ENCODE measurements at regions not wholly inside any gene's neighbourhood (a gene's known extent, or its start where the extent isn't known, plus 50 kb on each side); places are given as distances from the start of the nearest gene placed in this dataset.

DNA sequence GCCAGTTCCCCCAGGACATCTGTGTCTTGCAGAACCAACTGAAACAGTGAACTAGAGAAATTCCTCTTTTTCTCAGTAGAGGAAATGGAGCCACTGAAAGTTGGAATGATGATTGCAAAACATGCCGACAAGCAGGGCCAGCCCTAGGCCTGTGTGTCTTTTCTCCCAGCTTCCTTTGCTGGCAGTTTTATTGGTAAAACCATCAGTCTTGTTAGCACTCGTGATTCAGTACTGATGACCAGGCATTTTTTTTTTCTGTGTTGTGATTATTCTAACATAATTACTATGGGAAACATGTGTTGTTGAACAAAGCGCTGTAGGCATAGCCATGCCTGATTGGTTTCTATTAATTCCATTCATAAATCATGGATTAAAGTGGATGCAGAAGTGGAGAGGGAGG is 620.7 kb downstream of the AACS start:
- H3K36me3 ChIP-seq (ENCODE audit: control insufficient read depth in 2 of 2, insufficient read depth in 2 of 2, low read length in 1 of 2), result no peaks in the 10 kb centered on the region
- no peak overlapping the region for H3K4me3 ChIP-seq (ENCODE audit: low read depth in 1 of 2, low read length in 2 of 2)
- WGBS, 2 donors, result 18 to 24% methylated on average over 3 of the region's 3 CpGs
- H3K9me3 ChIP-seq (ENCODE audit: control insufficient read depth in 2 of 2, insufficient read depth in 1 of 2, low read depth in 1 of 2, low read length in 1 of 2), result peaks cover 0 to 3% of the 10 kb centered on the region in 2 donors
- no peak overlapping the region for H3K27ac ChIP-seq (ENCODE audit: low read depth in 2 of 2, low read length in 1 of 2)
- H3K27me3 ChIP-seq (ENCODE audit: control insufficient read depth in 1 of 2, insufficient read depth in 2 of 2, low read length in 2 of 2), result no peaks in the 10 kb centered on the region
- H3K4me1 ChIP-seq (ENCODE audit: control insufficient read depth in 2 of 2, insufficient read depth in 2 of 2, low read length in 1 of 2), result peaks cover 0 to 9% of the 10 kb centered on the region in 2 donors

- peaks cover 0 to 9% of the 10 kb centered on the region in 2 donors for H3K4me1 ChIP-seq (ENCODE audit: control insufficient read depth in 2 of 2, insufficient read depth in 2 of 2, low read length in 1 of 2)
- no peaks in the 10 kb centered on the region for H3K36me3 ChIP-seq (ENCODE audit: control insufficient read depth in 2 of 2, insufficient read depth in 2 of 2, low read length in 1 of 2)
- no peaks in the 10 kb centered on the region for H3K27me3 ChIP-seq (ENCODE audit: control insufficient read depth in 1 of 2, insufficient read depth in 2 of 2, low read length in 2 of 2)
- WGBS, 2 donors, result 66 to 74% methylated on average over 3 of the region's 3 CpGs
- no peak overlapping the region for H3K27ac ChIP-seq (ENCODE audit: low read depth in 2 of 2, low read length in 1 of 2)
- no peak overlapping the region for H3K4me3 ChIP-seq (ENCODE audit: low read depth in 1 of 2, low read length in 2 of 2)
- H3K9me3 ChIP-seq (ENCODE audit: control insufficient read depth in 2 of 2, insufficient read depth in 1 of 2, low read depth in 1 of 2, low read length in 1 of 2), result peaks cover 0 to 3% of the 10 kb centered on the region in 2 donors
Measured at GRCh38 chr12:125687403-125687802, 622.2 kb downstream of the AACS start.

DNA sequence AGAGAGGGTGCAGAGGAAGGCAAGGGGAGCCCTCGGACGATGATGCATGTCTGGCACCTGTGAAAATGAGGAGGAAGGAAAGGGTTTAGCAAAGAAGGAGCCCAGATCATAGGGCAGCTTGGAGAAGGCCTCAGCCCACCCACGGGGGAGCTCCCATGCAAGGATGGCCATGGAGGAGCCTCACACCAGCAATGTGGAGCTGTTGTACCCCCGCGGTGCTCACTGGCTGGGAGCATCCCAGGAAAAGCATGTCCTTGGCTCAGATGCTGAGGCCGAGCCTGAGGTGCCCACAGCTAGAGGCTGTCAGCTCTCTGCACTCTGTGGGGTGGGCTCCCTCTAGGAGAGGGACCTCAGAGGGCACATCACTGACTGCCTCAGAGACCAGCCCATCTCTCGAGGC is 622.6 kb downstream of the AACS start:
- H3K9me3 ChIP-seq (ENCODE audit: control insufficient read depth in 2 of 2, insufficient read depth in 1 of 2, low read depth in 1 of 2, low read length in 1 of 2), result peaks cover 0 to 3% of the 10 kb centered on the region in 2 donors
- H3K4me1 ChIP-seq (ENCODE audit: control insufficient read depth in 2 of 2, insufficient read depth in 2 of 2, low read length in 1 of 2), result peaks cover 0 to 9% of the 10 kb centered on the region in 2 donors
- H3K4me3 ChIP-seq (ENCODE audit: low read depth in 1 of 2, low read length in 2 of 2), result no peak overlapping the region
- no peak overlapping the region for H3K27ac ChIP-seq (ENCODE audit: low read depth in 2 of 2, low read length in 1 of 2)
- no peaks in the 10 kb centered on the region for H3K36me3 ChIP-seq (ENCODE audit: control insufficient read depth in 2 of 2, insufficient read depth in 2 of 2, low read length in 1 of 2)
- WGBS, 2 donors, result 82 to 86% methylated on average over 7 of the region's 7 CpGs
- no peaks in the 10 kb centered on the region for H3K27me3 ChIP-seq (ENCODE audit: control insufficient read depth in 1 of 2, insufficient read depth in 2 of 2, low read length in 2 of 2)

DNA sequence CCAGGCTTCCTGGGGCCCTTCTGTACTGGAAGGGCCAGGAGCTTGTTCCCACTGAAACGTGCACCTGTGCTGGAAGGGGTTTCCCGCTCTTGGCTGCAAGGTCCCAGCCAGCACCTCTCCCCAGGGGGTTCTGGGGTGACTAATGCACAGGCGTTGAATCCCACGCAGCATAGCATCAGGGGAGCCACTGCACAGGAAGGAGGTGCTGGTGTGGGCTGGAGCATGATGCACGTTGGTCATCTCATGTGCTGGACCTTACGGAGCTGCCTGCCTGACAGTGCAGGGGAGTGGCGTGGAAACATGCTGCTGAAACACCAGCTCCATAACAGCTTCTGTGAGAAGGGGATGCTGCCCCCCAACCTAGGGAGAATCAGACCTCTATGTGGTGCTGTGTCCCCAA is 623.0 kb downstream of the AACS start:
- Histone ChIP-seq H3K36me3 (ENCODE audit: control insufficient read depth in 2 of 2, insufficient read depth in 2 of 2, low read length in 1 of 2) (no peaks in the 10 kb centered on the region), H3K9me3 (ENCODE audit: control insufficient read depth in 2 of 2, insufficient read depth in 1 of 2, low read depth in 1 of 2, low read length in 1 of 2) (peaks cover 0 to 3% of the 10 kb centered on the region in 2 donors), H3K4me1 (ENCODE audit: control insufficient read depth in 2 of 2, insufficient read depth in 2 of 2, low read length in 1 of 2) (peaks cover 0 to 9% of the 10 kb centered on the region in 2 donors), H3K4me3 (ENCODE audit: low read depth in 1 of 2, low read length in 2 of 2) (no peak overlapping the region), H3K27ac (ENCODE audit: low read depth in 2 of 2, low read length in 1 of 2) (no peak overlapping the region), H3K27me3 (ENCODE audit: control insufficient read depth in 1 of 2, insufficient read depth in 2 of 2, low read length in 2 of 2) (no peaks in the 10 kb centered on the region)
- WGBS, 2 donors, result 83 to 84% methylated on average over 7 of the region's 7 CpGs

- Histone ChIP-seq H3K27me3 (ENCODE audit: control insufficient read depth in 1 of 2, insufficient read depth in 2 of 2, low read length in 2 of 2) (no peaks in the 10 kb centered on the region), H3K9me3 (ENCODE audit: control insufficient read depth in 2 of 2, insufficient read depth in 1 of 2, low read depth in 1 of 2, low read length in 1 of 2) (peaks cover 0 to 3% of the 10 kb centered on the region in 2 donors), H3K4me3 (ENCODE audit: low read depth in 1 of 2, low read length in 2 of 2) (no peak overlapping the region), H3K27ac (ENCODE audit: low read depth in 2 of 2, low read length in 1 of 2) (no peak overlapping the region), H3K4me1 (ENCODE audit: control insufficient read depth in 2 of 2, insufficient read depth in 2 of 2, low read length in 1 of 2) (peaks cover 0 to 8% of the 10 kb centered on the region in 2 donors), H3K36me3 (ENCODE audit: control insufficient read depth in 2 of 2, insufficient read depth in 2 of 2, low read length in 1 of 2) (no peaks in the 10 kb centered on the region)
- 89 to 96% methylated on average over 5 of the region's 5 CpGs for WGBS, 2 donors
Measured at GRCh38 chr12:125688881-125689280, 623.6 kb downstream of the AACS start.

DNA sequence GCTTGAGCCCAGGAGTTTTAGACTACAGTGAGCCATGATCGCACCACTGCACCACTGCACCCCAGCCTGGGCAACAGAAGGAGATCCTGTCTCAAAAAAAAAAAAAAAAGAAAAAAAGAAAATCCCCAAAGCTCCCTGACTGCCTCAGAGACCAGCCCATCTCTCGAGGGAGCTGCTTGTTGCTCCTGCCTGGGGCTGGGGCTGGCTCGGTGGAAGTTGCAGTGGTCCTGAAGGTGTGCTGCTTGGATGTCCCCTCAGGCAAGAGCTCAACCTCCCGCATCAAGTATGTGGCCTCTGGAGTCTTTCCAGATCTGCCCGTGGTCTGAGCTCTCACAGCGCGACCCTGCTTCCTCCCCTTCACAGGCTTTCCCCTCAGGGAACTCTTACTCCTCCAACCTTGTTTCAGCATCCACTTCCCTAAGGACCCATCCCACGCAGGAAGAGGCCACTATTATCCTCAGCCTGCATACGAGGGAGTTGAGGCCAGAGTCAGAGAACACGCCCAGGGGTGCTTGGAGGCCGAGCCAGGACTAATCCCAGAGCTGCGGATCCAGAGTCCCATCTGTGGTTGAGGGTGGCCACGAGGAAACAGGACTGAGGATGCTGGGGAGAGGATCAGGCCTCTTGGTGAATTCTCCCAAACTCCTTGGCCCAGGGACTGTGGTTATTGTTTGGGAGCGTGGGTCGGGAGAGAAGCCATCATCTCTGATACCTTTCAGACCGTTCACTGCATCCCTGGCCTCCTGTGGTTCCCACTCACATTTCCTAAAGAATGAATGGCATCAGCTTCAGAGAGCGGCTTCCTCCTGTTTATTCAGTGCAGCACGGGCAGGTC is 624.6 kb downstream of the AACS start:
- 65 to 66% methylated on average over 18 of the region's 18 CpGs for WGBS, 2 donors
- no peak overlapping the region for H3K27ac ChIP-seq (ENCODE audit: low read depth in 2 of 2, low read length in 1 of 2)

DNA sequence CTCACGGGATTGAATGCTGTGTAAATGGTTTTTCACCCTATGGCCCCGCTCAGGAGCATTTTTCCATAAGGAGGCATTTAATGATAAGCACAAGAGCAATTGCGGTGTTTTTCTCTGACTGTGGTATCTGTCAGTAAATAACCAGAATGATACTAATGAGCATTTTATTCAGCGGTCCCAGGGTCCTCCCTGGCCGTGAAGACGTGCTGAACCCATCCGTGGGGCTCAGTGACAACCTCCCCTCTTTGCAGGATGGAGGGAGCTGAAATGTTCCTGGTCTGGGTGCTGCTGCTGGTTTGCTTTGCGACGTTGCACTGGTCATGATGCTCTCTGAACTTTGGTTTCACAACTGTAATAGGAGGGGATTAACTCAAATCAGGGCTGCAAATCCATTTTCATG is 625.6 kb downstream of the AACS start:
- no peaks in the 10 kb centered on the region for H3K36me3 ChIP-seq (ENCODE audit: control insufficient read depth in 2 of 2, insufficient read depth in 2 of 2, low read length in 1 of 2)
- H3K4me1 ChIP-seq (ENCODE audit: control insufficient read depth in 2 of 2, insufficient read depth in 2 of 2, low read length in 1 of 2), result peaks cover 0 to 3% of the 10 kb centered on the region in 2 donors
- WGBS, 2 donors, result 77 to 85% methylated on average over 9 of the region's 9 CpGs
- H3K4me3 ChIP-seq (ENCODE audit: low read depth in 1 of 2, low read length in 2 of 2), result no peak overlapping the region
- no peak overlapping the region for H3K27ac ChIP-seq (ENCODE audit: low read depth in 2 of 2, low read length in 1 of 2)
- H3K27me3 ChIP-seq (ENCODE audit: control insufficient read depth in 1 of 2, insufficient read depth in 2 of 2, low read length in 2 of 2), result no peaks in the 10 kb centered on the region
- peaks cover 0 to 3% of the 10 kb centered on the region in 2 donors for H3K9me3 ChIP-seq (ENCODE audit: control insufficient read depth in 2 of 2, insufficient read depth in 1 of 2, low read depth in 1 of 2, low read length in 1 of 2)

More for the DNA sequence above, 624.6 kb downstream of the AACS start:
- H3K36me3 ChIP-seq (ENCODE audit: control insufficient read depth in 2 of 2, insufficient read depth in 2 of 2, low read length in 1 of 2), result no peaks in the 10 kb centered on the region
- no peak overlapping the region for H3K4me3 ChIP-seq (ENCODE audit: low read depth in 1 of 2, low read length in 2 of 2)
- peaks cover 0 to 3% of the 10 kb centered on the region in 2 donors for H3K9me3 ChIP-seq (ENCODE audit: control insufficient read depth in 2 of 2, insufficient read depth in 1 of 2, low read depth in 1 of 2, low read length in 1 of 2)
- no peaks in the 10 kb centered on the region for H3K27me3 ChIP-seq (ENCODE audit: control insufficient read depth in 1 of 2, insufficient read depth in 2 of 2, low read length in 2 of 2)
- H3K4me1 ChIP-seq (ENCODE audit: control insufficient read depth in 2 of 2, insufficient read depth in 2 of 2, low read length in 1 of 2), result peaks cover 0 to 8% of the 10 kb centered on the region in 2 donors

- H3K9me3 ChIP-seq (ENCODE audit: control insufficient read depth in 2 of 2, insufficient read depth in 1 of 2, low read depth in 1 of 2, low read length in 1 of 2), result no peaks in the 10 kb centered on the region
- no peak overlapping the region for H3K4me3 ChIP-seq (ENCODE audit: low read depth in 1 of 2, low read length in 2 of 2)
- H3K36me3 ChIP-seq (ENCODE audit: control insufficient read depth in 2 of 2, insufficient read depth in 2 of 2, low read length in 1 of 2), result no peaks in the 10 kb centered on the region
- H3K4me1 ChIP-seq (ENCODE audit: control insufficient read depth in 2 of 2, insufficient read depth in 2 of 2, low read length in 1 of 2), result no peaks in the 10 kb centered on the region
- no peaks in the 10 kb centered on the region for H3K27me3 ChIP-seq (ENCODE audit: control insufficient read depth in 1 of 2, insufficient read depth in 2 of 2, low read length in 2 of 2)
- H3K27ac ChIP-seq (ENCODE audit: low read depth in 2 of 2, low read length in 1 of 2), result no peak overlapping the region
- 55 to 56% methylated on average over 2 of the region's 2 CpGs for WGBS, 2 donors
Measured at GRCh38 chr12:125696054-125696453, 630.8 kb downstream of the AACS start.

GRCh38 chr12:125704803-125705202 is 639.6 kb downstream of the AACS start:
- no peaks in the 10 kb centered on the region for H3K9me3 ChIP-seq (ENCODE audit: control insufficient read depth in 2 of 2, insufficient read depth in 1 of 2, low read depth in 1 of 2, low read length in 1 of 2)
- WGBS, 2 donors, result 93 to 94% methylated on average over 3 of the region's 3 CpGs
- H3K4me1 ChIP-seq (ENCODE audit: control insufficient read depth in 2 of 2, insufficient read depth in 2 of 2, low read length in 1 of 2), result no peaks in the 10 kb centered on the region
- H3K36me3 ChIP-seq (ENCODE audit: control insufficient read depth in 2 of 2, insufficient read depth in 2 of 2, low read length in 1 of 2), result no peaks in the 10 kb centered on the region
- no peak overlapping the region for H3K27ac ChIP-seq (ENCODE audit: low read depth in 2 of 2, low read length in 1 of 2)
- H3K27me3 ChIP-seq (ENCODE audit: control insufficient read depth in 1 of 2, insufficient read depth in 2 of 2, low read length in 2 of 2), result no peaks in the 10 kb centered on the region
- H3K4me3 ChIP-seq (ENCODE audit: low read depth in 1 of 2, low read length in 2 of 2), result no peak overlapping the region

DNA sequence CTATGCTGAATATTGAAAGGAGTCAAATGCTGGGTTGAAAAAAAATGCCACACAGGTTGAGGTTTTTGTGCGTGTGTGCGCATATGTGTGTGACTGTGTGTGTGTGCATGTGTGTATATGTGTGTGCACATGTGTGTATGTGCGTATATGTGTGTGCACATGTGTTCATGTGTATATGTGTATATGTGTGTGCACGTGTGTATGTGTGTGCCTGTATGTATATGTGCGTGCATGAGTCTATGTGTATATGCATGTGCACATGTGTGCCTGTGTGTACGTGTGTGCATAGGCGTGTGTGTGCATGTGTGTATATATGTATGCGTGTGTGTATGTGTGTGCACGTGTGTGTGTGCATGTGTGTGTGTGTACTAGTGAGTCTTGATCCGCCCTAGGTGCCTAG is 655.7 kb downstream of the AACS start:
- no peak overlapping the region for H3K27ac ChIP-seq (ENCODE audit: low read depth in 2 of 2, low read length in 1 of 2)
- no peak overlapping the region for H3K4me3 ChIP-seq (ENCODE audit: low read depth in 1 of 2, low read length in 2 of 2)
- 78 to 84% methylated on average over 10 of the region's 10 CpGs for WGBS, 2 donors

More for the DNA sequence above, 655.7 kb downstream of the AACS start:
- Histone ChIP-seq H3K4me1 (ENCODE audit: control insufficient read depth in 2 of 2, insufficient read depth in 2 of 2, low read length in 1 of 2) (no peaks in the 10 kb centered on the region), H3K27me3 (ENCODE audit: control insufficient read depth in 1 of 2, insufficient read depth in 2 of 2, low read length in 2 of 2) (no peaks in the 10 kb centered on the region), H3K9me3 (ENCODE audit: control insufficient read depth in 2 of 2, insufficient read depth in 1 of 2, low read depth in 1 of 2, low read length in 1 of 2) (peaks cover 0 to 2% of the 10 kb centered on the region in 2 donors), H3K36me3 (ENCODE audit: control insufficient read depth in 2 of 2, insufficient read depth in 2 of 2, low read length in 1 of 2) (no peaks in the 10 kb centered on the region)
